ENCODE measurements at regions not wholly inside any gene's neighbourhood (a gene's known extent, or its start where the extent isn't known, plus 50 kb on each side); places are given as distances from the start of the nearest gene placed in this dataset.

GRCh38 chr20:24048024-24048611 lies 59.5 kb upstream of the GGTLC1 start:
- Histone ChIP-seq H3K4me1 (replicated peaks in 1 of 2) (no peaks in the 10 kb centered on the region), H3K27me3 (peaks cover 6% of the 10 kb centered on the region), H3K4me3 (no peak overlapping the region), H3K9me3 (replicated peaks in 1 of 3) (no peaks in the 10 kb centered on the region), H3K36me3 (replicated peaks in 1 of 2) (no peaks in the 10 kb centered on the region), H3K27ac (no peak overlapping the region)
- TF ChIP-seq CTCF (IDR thresholded peaks at IDR 0.05) (no peak), POLR2A (IDR thresholded peaks at IDR 0.05) (no peak)
- DNase-seq: no peak
- WGBS, 4 donors: 80 to 85% (median 83%) methylated on average over 16 of the region's 16 CpGs
- intact Hi-C loops (cut with DNase I): no loop called here

GRCh38 chr20:24046888-24047287 lies 58.3 kb upstream of the GGTLC1 start:
- H3K9me3 ChIP-seq (replicated peaks in 1 of 3): no peaks in the 10 kb centered on the region
- H3K36me3 ChIP-seq (replicated peaks in 1 of 2): no peaks in the 10 kb centered on the region
- H3K4me3 ChIP-seq: no peak overlapping the region
- no peak overlapping the region for H3K27ac ChIP-seq
- TF ChIP-seq POLR2A (IDR thresholded peaks at IDR 0.05) (no peak), CTCF (IDR thresholded peaks at IDR 0.05) (no peak)
- no peaks in the 10 kb centered on the region for H3K4me1 ChIP-seq (replicated peaks in 1 of 2)
- WGBS, 4 donors: 34 to 57% (median 45%) methylated on average over 1 of the region's 1 CpG
- intact Hi-C loops (cut with DNase I): no loop called here
- H3K27me3 ChIP-seq: no peaks in the 10 kb centered on the region
- no peak for DNase-seq

- intact Hi-C loops (cut with DNase I): no loop called here
- Histone ChIP-seq H3K4me3 (no peak overlapping the region), H3K4me1 (replicated peaks in 1 of 2) (no peaks in the 10 kb centered on the region), H3K36me3 (replicated peaks in 1 of 2) (no peaks in the 10 kb centered on the region), H3K27me3 (no peaks in the 10 kb centered on the region), H3K9me3 (replicated peaks in 1 of 3) (no peaks in the 10 kb centered on the region), H3K27ac (no peak overlapping the region)
- no peak for DNase-seq
- WGBS, 4 donors: 60 to 81% (median 71%) methylated on average over 10 of the region's 10 CpGs
- TF ChIP-seq CTCF (IDR thresholded peaks at IDR 0.05) (no peak), POLR2A (IDR thresholded peaks at IDR 0.05) (no peak)
These were observed 57.2 kb upstream of the GGTLC1 start for GRCh38 chr20:24045621-24046318.

- Histone ChIP-seq H3K27me3 (no peaks in the 10 kb centered on the region), H3K27ac (no peak overlapping the region), H3K9me3 (replicated peaks in 1 of 3) (no peaks in the 10 kb centered on the region), H3K4me1 (replicated peaks in 1 of 2) (no peaks in the 10 kb centered on the region), H3K4me3 (no peak overlapping the region), H3K36me3 (replicated peaks in 1 of 2) (no peaks in the 10 kb centered on the region)
- DNase-seq: no peak
- intact Hi-C loops (cut with DNase I): no loop called here
- WGBS, 4 donors: 54 to 80% (median 71%) methylated on average over 1 of the region's 1 CpG
- TF ChIP-seq CTCF (IDR thresholded peaks at IDR 0.05) (no peak), POLR2A (IDR thresholded peaks at IDR 0.05) (no peak)
These were observed 54.7 kb upstream of the GGTLC1 start for GRCh38 chr20:24043294-24043693.
